ENCODE measurements at regions not wholly inside any gene's neighbourhood (a gene's known extent, or its start where the extent isn't known, plus 50 kb on each side); places are given as distances from the start of the nearest gene placed in this dataset.
"Not testable (repeated sequence)": the region's sequence is repeated elsewhere in the genome, so short reads cannot be mapped to it uniquely, and the experiment has no call there.

GRCh38 chr9:99663297-99663696, 158.4 kb upstream of the NR4A3 start:
- no peak for DNase-seq (ENCODE audit: low read depth)
- no peak overlapping the region for H3K4me3 ChIP-seq (ENCODE audit: low read depth, low read length)
- TF ChIP-seq CTCF (conservative IDR thresholded peaks at IDR 0.05; ENCODE audit: low read depth, low read length), result no peak

DNA sequence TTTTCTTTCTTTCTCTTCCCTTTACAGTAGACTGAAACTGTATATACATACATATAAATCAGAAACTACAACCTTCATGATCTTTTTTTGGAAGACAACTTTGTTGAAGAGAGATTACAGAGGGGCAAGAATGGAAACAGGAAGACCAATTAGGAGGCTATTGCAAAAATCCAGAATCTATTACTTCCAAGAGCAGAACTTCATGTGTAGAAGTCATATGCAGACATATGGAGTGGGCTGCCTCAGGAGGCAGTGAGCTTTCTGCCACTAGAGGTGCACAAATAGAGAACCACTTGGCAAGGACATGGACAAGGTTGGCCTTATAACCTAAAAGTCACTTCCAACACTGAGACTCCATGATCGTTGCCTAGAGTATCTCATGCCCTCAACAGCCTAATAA, 157.8 kb upstream of the NR4A3 start:
- no peak overlapping the region for H3K4me3 ChIP-seq (ENCODE audit: low read depth, low read length)
- no peak for DNase-seq (ENCODE audit: low read depth)
- TF ChIP-seq CTCF (conservative IDR thresholded peaks at IDR 0.05; ENCODE audit: low read depth, low read length), result no peak

DNA sequence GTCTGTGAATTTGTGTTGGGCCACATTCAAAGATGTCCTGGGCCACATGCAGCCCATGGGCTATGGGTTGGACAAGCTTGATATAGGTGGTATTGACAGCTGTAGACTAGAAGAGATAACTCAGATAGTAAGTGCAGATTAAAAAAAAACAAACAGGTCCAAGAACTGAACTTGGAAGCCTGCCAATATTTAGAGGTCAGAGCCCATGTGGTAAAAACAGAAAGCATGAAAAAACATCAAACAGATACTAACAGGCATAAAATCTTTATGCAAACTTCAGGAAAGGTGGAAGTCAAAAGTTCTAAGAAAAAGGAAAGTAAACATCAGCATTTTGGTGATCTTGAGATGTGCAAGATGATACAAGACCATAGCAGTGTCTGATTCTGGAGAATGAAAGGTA, 155.1 kb upstream of the NR4A3 start:
- no peak for TF ChIP-seq CTCF (conservative IDR thresholded peaks at IDR 0.05; ENCODE audit: low read depth, low read length)
- DNase-seq (ENCODE audit: low read depth), result peak; percentile 59
- no peak overlapping the region for H3K4me3 ChIP-seq (ENCODE audit: low read depth, low read length)

DNA sequence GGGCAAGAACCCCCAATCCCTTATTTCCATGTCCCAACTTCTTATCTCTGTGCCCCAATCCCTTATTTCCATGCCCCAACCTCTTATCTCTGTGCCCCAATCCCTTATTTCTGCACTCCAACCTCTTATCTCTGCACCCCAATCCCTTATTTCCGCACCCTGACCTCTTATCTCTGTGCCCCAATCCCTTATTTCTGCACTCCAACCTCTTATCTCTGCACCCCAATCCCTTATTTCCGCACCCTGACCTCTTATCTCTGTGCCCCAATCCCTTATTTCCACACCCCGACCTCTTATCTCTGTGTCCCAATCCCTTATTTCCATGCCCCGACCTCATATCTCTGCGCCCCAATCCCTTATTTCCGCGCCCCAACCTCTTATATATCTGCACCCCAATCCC, 150.8 kb upstream of the NR4A3 start:
- not testable (repeated sequence) for DNase-seq (ENCODE audit: low read depth); H3K4me3 ChIP-seq (ENCODE audit: low read depth, low read length)

DNA sequence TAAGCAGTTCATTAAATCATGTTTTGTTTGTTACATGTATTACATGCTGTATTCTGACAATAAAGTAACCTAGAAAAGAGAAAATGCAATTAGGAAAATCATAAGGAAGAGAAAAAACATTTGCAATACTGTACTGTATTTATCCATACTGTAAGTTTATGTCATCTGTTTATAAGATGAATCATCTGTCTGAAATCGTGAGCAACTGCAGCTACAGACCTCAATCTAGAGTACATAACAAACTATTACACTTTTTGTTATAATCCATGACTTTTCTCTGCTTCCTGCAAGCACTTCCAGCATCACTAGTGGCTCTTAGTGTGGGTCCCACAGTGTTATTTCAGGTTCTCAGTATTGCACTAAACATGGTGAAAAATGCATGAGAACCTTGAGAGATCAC, 144.4 kb upstream of the NR4A3 start:
- DNase-seq (ENCODE audit: low read depth), result peak; percentile 55
- TF ChIP-seq CTCF (conservative IDR thresholded peaks at IDR 0.05; ENCODE audit: low read depth, low read length), result no peak
- no peak overlapping the region for H3K4me3 ChIP-seq (ENCODE audit: low read depth, low read length)

GRCh38 chr9:99678566-99678965, 143.1 kb upstream of the NR4A3 start:
- DNase-seq (ENCODE audit: low read depth), result no peak
- TF ChIP-seq CTCF (conservative IDR thresholded peaks at IDR 0.05; ENCODE audit: low read depth, low read length), result no peak

GRCh38 chr9:99680191-99680590, 141.5 kb upstream of the NR4A3 start:
- DNase-seq (ENCODE audit: low read depth), result peak; percentile 65
- no peak overlapping the region for H3K4me3 ChIP-seq (ENCODE audit: low read depth, low read length)
- TF ChIP-seq CTCF (conservative IDR thresholded peaks at IDR 0.05; ENCODE audit: low read depth, low read length), result no peak

More at GRCh38 chr9:99678566-99678965, 143.1 kb upstream of the NR4A3 start:
- H3K4me3 ChIP-seq (ENCODE audit: low read depth, low read length), result no peak overlapping the region

GRCh38 chr9:99681113-99681512, 140.6 kb upstream of the NR4A3 start:
- H3K4me3 ChIP-seq (ENCODE audit: low read depth, low read length), result no peak overlapping the region
- no peak for DNase-seq (ENCODE audit: low read depth)
- no peak for TF ChIP-seq CTCF (conservative IDR thresholded peaks at IDR 0.05; ENCODE audit: low read depth, low read length)
